Tibial artery (tissue), 4 donors: ENCODE measurements at regions not wholly inside any gene's neighbourhood (a gene's known extent, or its start where the extent isn't known, plus 50 kb on each side); places are given as distances from the start of the nearest gene placed in this dataset.
A peak's percentile ranks its signal among the peaks of the same experiment; 100 is the strongest.

Source experiments
- DNase-seq, 2 donors: peaks; one replicate each; pipeline ENCODE4 v3.0.0-alpha.2; 2019
- H3K27ac ChIP-seq, 2 donors: fragments of 200-600 bp; sonication (generic) in 1 of 2; 1 replicate in 1 of 2; 2 replicates in 1 of 2; pipeline ENCODE4 v1.5.1; 2018 to 2019; ENCODE audit warnings: mild to moderate bottlenecking in 1 of 2
- H3K27me3 ChIP-seq, 2 donors: fragments of 200-600 bp; sonication (generic) in 1 of 2; one replicate each; pipeline versions ENCODE4 v1.5.1 to v1.6.0; 2016 to 2019
- H3K36me3 ChIP-seq, 3 donors: fragments of 200-600 bp; sonication (generic) in 2 of 3; one replicate each; pipeline ENCODE4 v1.5.1; 2016 to 2019; ENCODE audit warnings: mild to moderate bottlenecking in 2 of 3
- H3K4me1 ChIP-seq, 4 donors: fragments of 200-600 bp; sonication (generic) in 2 of 4; 1 replicate in 3 of 4; 2 replicates in 1 of 4; pipeline ENCODE4 v1.5.1; 2016 to 2019
- H3K4me3 ChIP-seq, 2 donors: fragments of 200-600 bp; sonication (generic) in 1 of 2; 1 replicate in 1 of 2; 2 replicates in 1 of 2; pipeline ENCODE4 v1.5.1; 2018 to 2019; ENCODE audit warnings: mild to moderate bottlenecking in 2 of 2
- H3K9me3 ChIP-seq, 3 donors: fragments of 200-600 bp; sonication (generic) in 1 of 3; one replicate each; pipeline ENCODE4 v1.5.1; 2016 to 2019
- intact Hi-C: fragments of 100-400 bp; cut with DNase I; formaldehyde crosslinking; loops from one replicate; pipeline ENCODE4 v1.15.0; 2023; ENCODE audit warnings: low total_unique reads
- TF ChIP-seq, protein P1 (sequence below), 2 experiments: fragments of 200-600 bp in 1 of 2; fragments of 450-650 bp in 1 of 2; IDR thresholded peaks; one replicate each; pipeline ENCODE4 v1.5.1; 2017 to 2019; ENCODE audit warnings: antibody characterized with exemption in 2 of 2, mild to moderate bottlenecking in 1 of 2, moderate library complexity in 1 of 2

- TF ChIP-seq, protein P1, sequence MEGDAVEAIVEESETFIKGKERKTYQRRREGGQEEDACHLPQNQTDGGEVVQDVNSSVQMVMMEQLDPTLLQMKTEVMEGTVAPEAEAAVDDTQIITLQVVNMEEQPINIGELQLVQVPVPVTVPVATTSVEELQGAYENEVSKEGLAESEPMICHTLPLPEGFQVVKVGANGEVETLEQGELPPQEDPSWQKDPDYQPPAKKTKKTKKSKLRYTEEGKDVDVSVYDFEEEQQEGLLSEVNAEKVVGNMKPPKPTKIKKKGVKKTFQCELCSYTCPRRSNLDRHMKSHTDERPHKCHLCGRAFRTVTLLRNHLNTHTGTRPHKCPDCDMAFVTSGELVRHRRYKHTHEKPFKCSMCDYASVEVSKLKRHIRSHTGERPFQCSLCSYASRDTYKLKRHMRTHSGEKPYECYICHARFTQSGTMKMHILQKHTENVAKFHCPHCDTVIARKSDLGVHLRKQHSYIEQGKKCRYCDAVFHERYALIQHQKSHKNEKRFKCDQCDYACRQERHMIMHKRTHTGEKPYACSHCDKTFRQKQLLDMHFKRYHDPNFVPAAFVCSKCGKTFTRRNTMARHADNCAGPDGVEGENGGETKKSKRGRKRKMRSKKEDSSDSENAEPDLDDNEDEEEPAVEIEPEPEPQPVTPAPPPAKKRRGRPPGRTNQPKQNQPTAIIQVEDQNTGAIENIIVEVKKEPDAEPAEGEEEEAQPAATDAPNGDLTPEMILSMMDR (IDR thresholded peaks at IDR 0.05), result no peak
- intact Hi-C loops, result no loop called here
- peak overlapping the region; percentile 72 to 83 for H3K27ac ChIP-seq
- DNase-seq, result peak; percentile 52 to 74
- peaks cover 0 to 92% (median 74%) of the 10 kb centered on the region in 4 donors for H3K4me1 ChIP-seq
- no peaks in the 10 kb centered on the region for H3K9me3 ChIP-seq
- no peak overlapping the region for H3K4me3 ChIP-seq
- no peaks in the 10 kb centered on the region for H3K27me3 ChIP-seq
- H3K36me3 ChIP-seq, result no peaks in the 10 kb centered on the region
Measured at GRCh38 chr20:4067600-4068261, 52.4 kb upstream of the RNF24 start.

GRCh38 chr20:4066551-4066950, 51.2 kb upstream of the RNF24 start:
- Histone ChIP-seq H3K27me3 (no peaks in the 10 kb centered on the region), H3K27ac (peak overlapping the region; percentile 72 to 83), H3K36me3 (no peaks in the 10 kb centered on the region), H3K4me1 (peaks cover 0 to 80% (median 74%) of the 10 kb centered on the region in 4 donors), H3K9me3 (no peaks in the 10 kb centered on the region), H3K4me3 (no peak overlapping the region)
- DNase-seq, result no peak
- intact Hi-C loops, result no loop called here
- TF ChIP-seq, protein P1 (IDR thresholded peaks at IDR 0.05), result no peak

DNA sequence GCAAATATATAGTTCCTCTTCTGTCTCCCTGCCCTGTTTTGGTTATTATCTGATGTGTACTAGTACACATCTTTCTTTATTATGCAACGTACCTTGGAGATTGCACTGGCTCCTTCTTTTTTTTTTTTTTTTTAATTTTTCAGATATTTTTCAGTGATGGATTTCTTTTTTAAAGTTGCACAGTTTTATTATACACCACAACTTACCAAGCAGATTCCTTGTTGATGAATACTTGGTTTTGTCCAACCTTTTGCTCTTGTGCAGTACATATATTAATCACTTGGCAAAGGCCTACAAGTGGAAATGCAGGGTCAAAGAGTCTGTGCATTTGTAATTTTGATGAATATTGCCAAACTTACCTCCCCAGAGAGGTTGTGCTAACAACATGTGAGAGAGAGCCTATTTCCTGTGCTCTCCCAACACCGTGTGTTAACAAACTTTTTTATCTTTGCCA, 50.1 kb upstream of the RNF24 start:
- H3K36me3 ChIP-seq, result no peaks in the 10 kb centered on the region
- intact Hi-C loops, result no loop called here
- H3K27me3 ChIP-seq, result no peaks in the 10 kb centered on the region
- no peaks in the 10 kb centered on the region for H3K9me3 ChIP-seq
- DNase-seq, result no peak
- H3K4me3 ChIP-seq, result no peak overlapping the region
- TF ChIP-seq, protein P1 (IDR thresholded peaks at IDR 0.05), result no peak
- peak overlapping the region; percentile 72 to 83 for H3K27ac ChIP-seq
- peaks cover 0 to 74% (median 66%) of the 10 kb centered on the region in 4 donors for H3K4me1 ChIP-seq
